ENCODE measurements at regions not wholly inside any gene's neighbourhood (a gene's known extent, or its start where the extent isn't known, plus 50 kb on each side); places are given as distances from the start of the nearest gene placed in this dataset.
"Not testable (repeated sequence)": the region's sequence is repeated elsewhere in the genome, so short reads cannot be mapped to it uniquely, and the experiment has no call there.

- DNase-seq (ENCODE audit: low spot score), result no peak
These were observed 139.5 kb upstream of the ZNF516 start for GRCh38 chr18:76634564-76634963.

- no peak for DNase-seq (ENCODE audit: low spot score)
These were observed 138.7 kb upstream of the ZNF516 start for GRCh38 chr18:76633588-76634269.

- no peak for DNase-seq (ENCODE audit: low spot score)
These were observed 132.4 kb upstream of the ZNF516 start for GRCh38 chr18:76627444-76627843.

DNA sequence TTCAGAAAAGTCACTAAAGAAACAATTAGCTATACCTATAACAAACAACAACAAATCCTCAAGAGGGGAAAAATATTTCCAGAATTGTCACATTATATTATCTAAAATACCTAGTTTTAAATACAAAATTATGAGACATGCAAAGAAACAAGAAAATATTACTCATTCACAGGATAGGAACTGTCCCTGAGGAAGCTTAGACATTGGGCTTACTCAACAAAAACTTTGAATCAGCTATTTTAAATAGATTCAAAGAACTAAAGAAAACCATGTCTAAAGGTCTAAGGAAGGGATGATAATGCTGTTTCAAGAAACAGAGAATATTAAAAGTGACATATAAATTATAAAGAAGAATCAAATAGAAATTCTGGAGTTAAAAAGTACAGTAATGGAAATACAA is 131.9 kb upstream of the ZNF516 start:
- no peak for DNase-seq (ENCODE audit: low spot score)

- no peak for DNase-seq (ENCODE audit: low spot score)
These were observed 127.6 kb upstream of the ZNF516 start for GRCh38 chr18:76622651-76623050.

DNA sequence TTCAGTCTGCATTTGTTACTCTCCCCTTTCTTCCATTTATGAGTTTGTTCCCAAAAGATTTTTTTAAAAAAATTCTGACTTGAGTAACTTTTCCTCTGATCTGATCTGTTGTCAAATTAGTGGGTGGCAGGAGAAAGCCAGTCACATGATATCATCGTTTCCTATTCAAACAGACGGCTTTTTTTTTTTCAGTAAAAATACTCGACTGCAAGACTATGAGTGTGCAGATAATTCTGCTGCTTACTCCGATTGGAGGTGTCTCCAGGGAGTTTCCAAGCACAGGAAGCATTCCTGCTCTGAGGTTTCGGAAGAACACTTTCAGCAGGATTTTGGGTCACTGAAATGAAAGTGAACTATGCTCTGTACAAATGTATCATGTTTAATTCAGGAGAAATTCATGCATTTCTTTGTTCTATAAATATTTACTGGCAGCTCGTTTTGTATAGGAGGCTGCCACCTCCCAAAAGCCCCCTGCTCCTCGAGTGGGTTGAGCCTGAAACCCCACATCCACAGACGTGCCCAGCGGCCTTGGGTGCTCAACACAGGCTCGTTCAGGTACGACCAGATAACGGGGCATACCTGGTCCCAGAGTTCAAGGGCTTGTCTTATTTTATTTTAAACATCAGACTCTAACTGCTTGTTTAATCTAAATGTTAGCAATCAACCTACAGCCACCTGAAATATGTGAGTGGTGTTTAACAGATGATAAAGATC is 126.9 kb upstream of the ZNF516 start:
- DNase-seq (ENCODE audit: low spot score), result no peak

DNA sequence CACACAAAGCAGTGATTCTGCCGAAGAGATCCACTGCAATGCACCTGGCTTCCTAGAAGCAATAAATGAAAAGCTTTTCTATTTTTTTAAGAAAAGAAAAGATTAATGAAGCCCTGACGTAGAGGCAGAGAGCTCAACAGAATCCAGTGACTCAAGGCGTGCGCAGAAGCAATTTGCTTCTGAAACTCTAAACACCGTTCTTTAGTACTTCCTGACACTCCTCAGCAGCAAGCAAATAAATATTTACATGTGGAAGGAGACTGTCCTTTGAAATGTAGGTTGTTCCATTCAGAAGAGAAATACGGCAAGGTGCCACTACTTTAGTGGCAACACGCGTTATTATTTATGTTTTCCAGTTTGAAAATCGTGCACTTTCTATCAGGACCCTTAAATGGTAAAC is 126.2 kb upstream of the ZNF516 start:
- no peak for DNase-seq (ENCODE audit: low spot score)

GRCh38 chr18:76620321-76621170 is 125.5 kb upstream of the ZNF516 start:
- DNase-seq (ENCODE audit: low spot score), result no peak

DNA sequence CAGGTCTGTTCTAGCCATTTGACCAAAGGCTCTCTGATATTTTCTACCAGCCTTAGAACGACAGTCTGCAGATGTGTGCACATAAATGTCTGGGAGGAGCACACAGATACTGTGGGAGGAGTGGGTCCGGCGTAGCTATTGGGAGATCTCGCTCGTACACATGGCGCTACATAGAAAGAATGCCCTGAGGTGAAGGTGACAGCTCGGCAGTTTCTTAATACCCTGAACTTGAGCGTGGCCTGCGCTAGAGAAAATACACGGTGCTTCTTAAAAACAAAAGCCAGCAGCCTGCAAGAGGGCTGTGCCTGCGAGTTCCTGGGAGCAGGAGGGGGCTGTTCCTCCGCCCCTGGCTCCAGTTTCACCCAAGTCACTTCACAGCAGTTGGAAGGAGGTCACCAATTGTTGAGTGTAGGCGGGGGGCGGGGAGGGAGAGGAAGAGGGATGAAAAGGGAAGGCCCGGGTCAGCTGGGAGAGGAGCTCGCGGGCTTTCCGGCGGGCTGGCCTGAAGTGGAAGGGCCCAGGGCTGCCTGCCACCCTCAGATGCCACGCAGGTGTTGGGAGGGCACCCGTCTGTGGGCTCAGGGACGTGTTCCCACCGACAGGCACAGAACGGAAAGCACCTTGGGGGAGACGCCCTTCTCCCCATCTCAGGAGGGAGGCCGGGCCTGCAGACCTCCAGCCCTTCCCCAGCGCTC is 124.7 kb upstream of the ZNF516 start:
- DNase-seq (ENCODE audit: low spot score), result no peak

GRCh38 chr18:76619261-76619620 is 124.2 kb upstream of the ZNF516 start:
- no peak for DNase-seq (ENCODE audit: low spot score)

- no peak for DNase-seq (ENCODE audit: low spot score)
These were observed 123.7 kb upstream of the ZNF516 start for GRCh38 chr18:76618721-76619120.

DNA sequence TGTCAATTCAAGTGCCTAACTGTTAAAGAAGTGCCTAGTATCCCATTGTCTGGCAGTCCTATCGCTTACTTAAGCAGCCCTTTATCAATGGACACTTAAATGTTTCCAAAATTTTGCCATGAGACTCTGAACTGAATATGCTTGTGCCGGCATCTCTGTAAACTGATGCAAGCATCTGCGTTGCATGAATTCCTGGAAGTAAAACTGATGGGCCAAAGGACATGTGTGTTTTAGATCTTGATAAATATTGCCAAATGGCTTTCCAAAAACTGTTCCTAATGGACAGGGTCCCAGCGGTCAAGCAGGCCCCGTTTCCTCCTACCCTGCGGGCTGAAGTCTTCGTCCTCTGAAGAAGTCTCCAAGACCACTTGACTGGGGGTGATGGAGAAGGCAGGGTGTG is 121.3 kb upstream of the ZNF516 start:
- no peak for DNase-seq (ENCODE audit: low spot score)

- DNase-seq (ENCODE audit: low spot score), result no peak
These were observed 120.2 kb upstream of the ZNF516 start for GRCh38 chr18:76615065-76615733.

GRCh38 chr18:76613755-76614120 is 118.7 kb upstream of the ZNF516 start:
- no peak for DNase-seq (ENCODE audit: low spot score)

GRCh38 chr18:76613053-76613754 is 118.2 kb upstream of the ZNF516 start:
- no peak for DNase-seq (ENCODE audit: low spot score)

DNA sequence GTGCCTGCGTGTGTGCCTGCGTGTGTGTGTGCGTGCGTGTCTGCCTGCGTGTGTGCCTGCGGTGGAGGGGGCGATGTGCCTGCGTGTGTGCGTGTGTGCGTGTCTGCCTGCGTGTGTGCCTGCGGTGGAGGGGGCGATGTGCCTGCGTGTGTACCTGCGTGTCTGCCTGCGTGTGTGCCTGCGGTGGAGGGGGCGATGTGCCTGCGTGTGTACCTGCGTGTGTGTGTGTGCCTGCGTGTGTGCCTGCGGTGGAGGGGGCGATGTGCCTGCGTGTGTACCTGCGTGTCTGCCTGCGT is 116.7 kb upstream of the ZNF516 start:
- DNase-seq (ENCODE audit: low spot score), result not testable (repeated sequence)

DNA sequence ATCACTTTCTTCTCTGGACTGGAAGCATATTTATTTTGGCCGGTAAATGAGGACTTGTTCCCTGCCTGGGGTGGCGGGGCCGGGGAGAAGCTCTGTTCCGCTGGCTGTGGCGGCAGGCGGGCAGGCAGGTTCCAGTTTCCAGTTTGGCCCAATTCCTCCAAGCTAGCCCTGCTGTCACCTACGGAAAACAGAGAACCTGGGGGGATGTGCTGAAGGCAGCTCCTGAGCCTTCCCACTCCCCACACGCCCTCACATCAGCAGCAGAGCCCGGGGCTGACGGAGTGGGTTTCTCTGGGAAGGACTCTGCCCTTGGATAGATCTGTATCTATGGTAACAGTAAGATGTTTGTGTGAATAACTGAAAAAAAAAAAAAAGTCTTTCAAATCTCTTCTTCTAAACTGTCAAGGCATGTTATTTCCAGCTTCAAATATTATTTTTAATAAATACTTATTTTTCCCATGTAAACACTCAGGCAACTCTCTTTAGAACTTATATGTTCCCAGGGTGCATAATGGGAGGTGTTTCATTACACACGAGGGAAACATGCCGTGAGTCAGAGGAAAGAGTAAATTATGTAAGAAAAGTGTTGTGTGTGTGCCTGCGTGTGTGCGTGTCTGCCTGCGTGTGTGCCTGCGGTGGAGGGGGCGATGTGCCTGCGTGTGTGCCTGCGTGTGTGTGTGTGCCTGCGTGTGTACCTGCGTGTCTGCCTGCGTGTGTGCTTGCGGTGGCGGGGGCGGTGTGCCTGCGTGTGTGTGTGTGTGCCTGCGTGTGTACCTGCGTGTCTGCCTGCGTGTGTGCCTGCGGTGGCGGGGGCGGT is 116.1 kb upstream of the ZNF516 start:
- no peak for DNase-seq (ENCODE audit: low spot score)

GRCh38 chr18:76610012-76610411 is 115.0 kb upstream of the ZNF516 start:
- no peak for DNase-seq (ENCODE audit: low spot score)

- no peak for DNase-seq (ENCODE audit: low spot score)
These were observed 110.4 kb upstream of the ZNF516 start for GRCh38 chr18:76605341-76605929.

DNA sequence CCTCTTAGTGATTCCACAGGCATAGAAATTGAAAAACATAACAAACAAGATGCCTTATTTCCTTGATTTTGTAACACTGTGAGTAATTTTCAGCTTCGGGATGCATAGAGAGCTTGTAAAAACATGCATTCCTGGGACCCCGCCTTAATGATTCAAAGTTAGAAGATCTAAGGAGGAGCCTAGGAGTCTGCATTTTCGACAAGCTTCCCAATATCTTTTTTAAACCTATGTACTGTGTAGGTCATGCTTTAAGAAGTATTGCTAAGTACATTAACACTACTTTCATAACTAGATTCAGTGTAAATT is 109.8 kb upstream of the ZNF516 start:
- DNase-seq (ENCODE audit: low spot score), result no peak

Data from LoVo (cell line).